CD14-positive monocyte (primary cell): ENCODE measurements at regions not wholly inside any gene's neighbourhood (a gene's known extent, or its start where the extent isn't known, plus 50 kb on each side); places are given as distances from the start of the nearest gene placed in this dataset.

Source experiments
- DNase-seq, 3 donors: peaks; one replicate each; pipeline ENCODE4 v3.0.0-alpha.2; 2011 to 2022
- H2AFZ ChIP-seq: 2 replicates; pipeline ENCODE4 v1.6.0; 2012; ENCODE audit warnings: mild to moderate bottlenecking, low read depth, low read length, inconsistent platforms; ENCODE audit not compliant: insufficient read depth, poor library complexity, severe bottlenecking
- H3K27ac ChIP-seq, 2 donors: 1 replicate in 1 of 2; 2 replicates in 1 of 2; pipeline ENCODE4 v1.5.1; 2012 to 2013; ENCODE audit warnings: low read length in 2 of 2, control low read depth in 1 of 2, inconsistent platforms in 1 of 2, low read depth in 1 of 2, mild to moderate bottlenecking in 1 of 2
- H3K27me3 ChIP-seq, 2 donors: one replicate each; pipeline versions ENCODE4 v1.6.0 to v1.6.1; 2011 to 2013; ENCODE audit warnings: low read length in 2 of 2; ENCODE audit not compliant: control insufficient read depth in 2 of 2, insufficient read depth in 2 of 2
- H3K36me3 ChIP-seq, 2 donors: replicated peaks in 1 of 2; 1 replicate in 1 of 2; 2 replicates in 1 of 2; pipeline versions ENCODE4 v1.5.1 to v1.6.1; 2012 to 2013; ENCODE audit warnings: low read length in 2 of 2, control low read depth in 1 of 2, inconsistent platforms in 1 of 2, mild to moderate bottlenecking in 1 of 2; ENCODE audit not compliant: insufficient read depth in 2 of 2, control insufficient read depth in 1 of 2
- H3K4me1 ChIP-seq, 2 donors: 1 replicate in 1 of 2; 2 replicates in 1 of 2; pipeline versions ENCODE4 v1.5.1 to v1.6.1; 2012 to 2013; ENCODE audit warnings: low read length in 2 of 2, control low read depth in 1 of 2, inconsistent platforms in 1 of 2, mild to moderate bottlenecking in 1 of 2, moderate library complexity in 1 of 2; ENCODE audit not compliant: insufficient read depth in 2 of 2, control insufficient read depth in 1 of 2
- H3K4me2 ChIP-seq: replicated peaks from 2 replicates; pipeline ENCODE3; 2012; ENCODE audit warnings: low read length, moderate library complexity, mild to moderate bottlenecking; ENCODE audit not compliant: poor library complexity, severe bottlenecking; ENCODE audit errors: extremely low read depth
- H3K4me3 ChIP-seq, 3 experiments: fragments of 200-600 bp in 1 of 3; sonication (generic) in 1 of 3; replicated peaks in 1 of 3; 1 replicate in 2 of 3; 2 replicates in 1 of 3; pipeline ENCODE4 v1.5.1; 2011 to 2013; ENCODE audit warnings: low read length in 3 of 3, mild to moderate bottlenecking in 3 of 3, control low read depth in 2 of 3, low read depth in 2 of 3, inconsistent platforms in 1 of 3, moderate library complexity in 1 of 3
- H3K79me2 ChIP-seq: 2 replicates; pipeline ENCODE4 v1.6.0; 2012; ENCODE audit warnings: mild to moderate bottlenecking, control low read depth, inconsistent platforms, low read length, moderate library complexity; ENCODE audit not compliant: insufficient read depth
- H3K9ac ChIP-seq: 2 replicates; pipeline ENCODE4 v1.6.0; 2017; ENCODE audit warnings: low read length, mild to moderate bottlenecking; ENCODE audit not compliant: insufficient read depth, poor library complexity, severe bottlenecking
- H3K9me3 ChIP-seq, 2 donors: replicated peaks in 1 of 2; 1 replicate in 1 of 2; 2 replicates in 1 of 2; pipeline versions ENCODE4 v1.5.1 to v1.6.1; 2012 to 2013; ENCODE audit warnings: low read length in 2 of 2, control low read depth in 1 of 2; ENCODE audit not compliant: control insufficient read depth in 1 of 2, insufficient read depth in 1 of 2
- H4K20me1 ChIP-seq: 2 replicates; pipeline ENCODE4 v1.6.0; 2012; ENCODE audit warnings: mild to moderate bottlenecking, low read length, control low read depth, moderate library complexity; ENCODE audit not compliant: insufficient read depth
- H3K27ac Mint-ChIP-seq, 7 donors: one replicate each; pipeline ENCODE4 v1.8.0; 2020; ENCODE audit warnings: mild to moderate bottlenecking in 7 of 7, mixed read lengths in 7 of 7, moderate library complexity in 6 of 7, inconsistent platforms in 2 of 7
- H3K27me3 Mint-ChIP-seq, 3 donors: one replicate each; pipeline ENCODE4 v1.8.0; 2021 to 2022; ENCODE audit warnings: low read depth in 3 of 3, mild to moderate bottlenecking in 3 of 3, mixed read lengths in 3 of 3, moderate library complexity in 3 of 3, inconsistent platforms in 1 of 3
- H3K36me3 Mint-ChIP-seq, 2 donors: one replicate each; pipeline ENCODE4 v1.8.0; 2020; ENCODE audit warnings: mixed read lengths in 2 of 2, inconsistent platforms in 1 of 2, mild to moderate bottlenecking in 1 of 2
- H3K4me1 Mint-ChIP-seq: one replicate; pipeline ENCODE4 v1.8.0; 2020; ENCODE audit warnings: mild to moderate bottlenecking, mixed read lengths
- H3K4me3 Mint-ChIP-seq, 2 donors: one replicate each; pipeline ENCODE4 v1.8.0; 2020; ENCODE audit warnings: mild to moderate bottlenecking in 2 of 2, mixed read lengths in 2 of 2, moderate library complexity in 1 of 2
- H3K9me3 Mint-ChIP-seq, 7 donors: one replicate each; pipeline ENCODE4 v1.8.0; 2020 to 2022; ENCODE audit warnings: mixed read lengths in 7 of 7, mild to moderate bottlenecking in 6 of 7, moderate library complexity in 6 of 7, inconsistent platforms in 2 of 7
- WGBS: methylation state at CpG from one replicate; pipeline ENCODE4 v1.1.5; 2013; ENCODE audit warnings: missing lambda C conversion rate; ENCODE audit not compliant: insufficient coverage; 5-methylcytosine and 5-hydroxymethylcytosine counted together
- intact Hi-C, 2 donors: fragments of 100-400 bp; cut with micrococcal nuclease; formaldehyde crosslinking; loops; one replicate each; pipeline versions ENCODE4 v1.15.0 to v1.15.1; 2023
- TF ChIP-seq, protein P1 (sequence below): fragments of 200-600 bp; IDR thresholded peaks from one replicate; pipeline ENCODE4 v1.8.0; 2022; ENCODE audit warnings: antibody characterized with exemption, mild to moderate bottlenecking

DNA sequence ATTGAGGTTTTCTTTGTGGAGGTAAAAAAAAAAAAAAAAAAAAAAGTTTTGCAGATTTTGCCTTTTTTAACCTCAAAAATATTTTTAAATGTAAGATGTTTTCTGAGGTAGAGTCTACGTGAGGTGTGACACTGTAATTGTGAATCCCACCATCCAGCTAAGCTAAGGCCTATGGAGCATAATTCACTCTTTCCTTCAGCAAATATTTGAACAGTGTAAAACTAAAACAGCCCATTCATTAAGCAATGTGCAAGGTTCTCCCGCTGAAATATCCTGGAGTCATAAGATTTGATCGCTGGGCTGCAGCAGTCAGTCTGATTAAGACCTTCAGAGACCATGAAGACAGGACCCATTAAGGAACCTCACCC, 105.1 kb downstream of the HNRNPLL start:
- Histone ChIP-seq H2AFZ (no peak overlapping the region), H4K20me1 (no peaks in the 10 kb centered on the region), H3K4me3 (no peak overlapping the region), H3K27ac (no peak overlapping the region), H3K9me3 (peaks cover 3 to 6% of the 10 kb centered on the region in 2 donors), H3K36me3 (no peaks in the 10 kb centered on the region), H3K79me2 (no peaks in the 10 kb centered on the region), H3K9ac (no peak overlapping the region), H3K4me1 (no peaks in the 10 kb centered on the region), H3K4me2 (no peak overlapping the region), H3K27me3 (no peaks in the 10 kb centered on the region)
- TF ChIP-seq, protein P1, sequence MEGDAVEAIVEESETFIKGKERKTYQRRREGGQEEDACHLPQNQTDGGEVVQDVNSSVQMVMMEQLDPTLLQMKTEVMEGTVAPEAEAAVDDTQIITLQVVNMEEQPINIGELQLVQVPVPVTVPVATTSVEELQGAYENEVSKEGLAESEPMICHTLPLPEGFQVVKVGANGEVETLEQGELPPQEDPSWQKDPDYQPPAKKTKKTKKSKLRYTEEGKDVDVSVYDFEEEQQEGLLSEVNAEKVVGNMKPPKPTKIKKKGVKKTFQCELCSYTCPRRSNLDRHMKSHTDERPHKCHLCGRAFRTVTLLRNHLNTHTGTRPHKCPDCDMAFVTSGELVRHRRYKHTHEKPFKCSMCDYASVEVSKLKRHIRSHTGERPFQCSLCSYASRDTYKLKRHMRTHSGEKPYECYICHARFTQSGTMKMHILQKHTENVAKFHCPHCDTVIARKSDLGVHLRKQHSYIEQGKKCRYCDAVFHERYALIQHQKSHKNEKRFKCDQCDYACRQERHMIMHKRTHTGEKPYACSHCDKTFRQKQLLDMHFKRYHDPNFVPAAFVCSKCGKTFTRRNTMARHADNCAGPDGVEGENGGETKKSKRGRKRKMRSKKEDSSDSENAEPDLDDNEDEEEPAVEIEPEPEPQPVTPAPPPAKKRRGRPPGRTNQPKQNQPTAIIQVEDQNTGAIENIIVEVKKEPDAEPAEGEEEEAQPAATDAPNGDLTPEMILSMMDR, result no peak
- no peaks in the 10 kb centered on the region for H3K36me3 Mint-ChIP-seq
- intact Hi-C loops, result no loop called here
- no peak overlapping the region for H3K4me3 Mint-ChIP-seq
- no peaks in the 10 kb centered on the region for H3K4me1 Mint-ChIP-seq
- DNase-seq, result no peak
- no CpG with 5 or more reads among the region's 3 CpGs for WGBS
- H3K9me3 Mint-ChIP-seq, result peaks cover 5 to 15% (median 9%) of the 10 kb centered on the region in 7 donors
- peaks cover 1 to 10% (median 9%) of the 10 kb centered on the region in 3 donors for H3K27me3 Mint-ChIP-seq
- H3K27ac Mint-ChIP-seq, result no peak overlapping the region

DNA sequence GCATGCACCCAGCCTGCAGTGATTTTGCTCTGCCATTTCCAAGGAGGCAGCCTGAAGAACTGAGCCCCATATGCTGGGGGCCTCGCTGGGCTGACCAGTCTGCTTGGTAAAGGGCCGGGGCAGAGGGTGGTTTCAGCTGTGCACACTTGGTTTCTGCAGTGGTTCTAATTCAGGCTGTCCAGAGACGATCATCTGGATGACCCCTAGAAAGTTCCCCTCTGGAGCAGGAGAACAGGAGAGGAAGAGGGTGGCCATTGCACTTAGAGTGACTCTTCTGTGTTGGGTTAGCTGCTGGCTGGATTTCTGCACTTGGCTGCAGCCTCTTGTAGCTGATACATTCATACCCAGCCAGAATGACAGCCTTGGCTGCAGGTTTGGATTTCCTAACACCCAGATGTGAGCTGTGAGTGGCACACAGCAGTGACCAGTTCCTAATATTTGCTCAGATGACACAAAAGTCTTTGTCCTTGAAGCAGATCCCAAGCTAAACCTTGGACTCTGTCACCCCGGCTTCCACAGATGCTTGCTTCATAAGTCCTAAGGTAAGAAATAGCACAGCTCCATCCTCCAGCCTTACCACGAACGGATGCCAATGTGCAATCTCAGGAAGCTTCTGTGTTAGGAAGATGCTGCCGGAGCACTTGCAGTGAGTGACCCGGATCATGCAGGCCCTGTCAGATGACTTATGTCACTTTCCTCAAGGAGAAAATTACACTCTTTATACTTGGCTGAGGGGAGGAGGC, 105.6 kb downstream of the HNRNPLL start:
- H2AFZ ChIP-seq, result peak overlapping the region; percentile 6
- 92% methylated on average over 2 of the region's 8 CpGs for WGBS
- H3K27ac ChIP-seq, result no peak overlapping the region
- no peak overlapping the region for H3K4me3 Mint-ChIP-seq
- no peaks in the 10 kb centered on the region for H3K27me3 ChIP-seq
- peaks cover 1 to 8% (median 7%) of the 10 kb centered on the region in 3 donors for H3K27me3 Mint-ChIP-seq
- H3K9me3 ChIP-seq, result peaks cover 1 to 2% of the 10 kb centered on the region in 2 donors
- intact Hi-C loops, result no loop called here
- no peak for DNase-seq
- no peaks in the 10 kb centered on the region for H3K79me2 ChIP-seq
- H3K27ac Mint-ChIP-seq, result no peak overlapping the region
- peaks cover 2% of the 10 kb centered on the region in 2 donors for H3K4me1 ChIP-seq
- no peak overlapping the region for H3K9ac ChIP-seq
- no peak overlapping the region for H3K4me2 ChIP-seq
- H3K9me3 Mint-ChIP-seq, result peaks cover 3 to 10% (median 5%) of the 10 kb centered on the region in 7 donors
- H4K20me1 ChIP-seq, result no peaks in the 10 kb centered on the region
- H3K4me3 ChIP-seq, result no peak overlapping the region
- TF ChIP-seq, protein P1, result no peak
- no peaks in the 10 kb centered on the region for H3K36me3 ChIP-seq
- peaks cover 2% of the 10 kb centered on the region for H3K4me1 Mint-ChIP-seq
- no peaks in the 10 kb centered on the region for H3K36me3 Mint-ChIP-seq
